ENCODE measurements at regions not wholly inside any gene's neighbourhood (a gene's known extent, or its start where the extent isn't known, plus 50 kb on each side); places are given as distances from the start of the nearest gene placed in this dataset.

DNA sequence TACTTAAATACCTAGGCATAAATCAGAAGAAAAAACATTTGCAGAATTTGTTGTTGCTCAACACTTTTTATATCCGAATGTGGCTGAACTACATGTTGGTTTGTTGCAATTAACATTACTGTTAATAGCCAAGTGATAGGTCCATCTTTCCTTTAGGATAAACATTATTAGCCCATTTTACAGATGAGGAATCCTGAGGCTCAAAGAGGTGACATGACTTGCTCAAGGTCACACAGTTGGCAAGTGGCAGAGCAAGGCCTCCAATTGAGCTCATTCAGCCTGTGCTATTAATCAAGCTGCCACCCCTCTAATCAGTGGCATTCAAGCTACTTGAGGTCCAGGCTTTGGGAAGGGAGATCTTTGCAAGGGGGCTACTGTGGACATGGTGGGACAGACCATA is 125.8 kb upstream of the ATP2B2 start:
- TF ChIP-seq CTCF (IDR thresholded peaks at IDR 0.05 in 4 of 5, conservative IDR thresholded peaks at IDR 0.05 in 1 of 5) (no peak), POLR2A (IDR thresholded peaks at IDR 0.05) (no peak)
